Peyer's patch (tissue), 4 donors: ENCODE measurements at regions not wholly inside any gene's neighbourhood (a gene's known extent, or its start where the extent isn't known, plus 50 kb on each side); places are given as distances from the start of the nearest gene placed in this dataset.

Experiments used
- POLR2A ChIP-seq, 2 donors: fragments of 450-650 bp; IDR thresholded peaks; one replicate each; pipeline ENCODE4 v1.5.1; 2017; ENCODE audit warnings: antibody characterized with exemption in 2 of 2, mild to moderate bottlenecking in 2 of 2, moderate library complexity in 2 of 2
- TF ChIP-seq, protein P1 (sequence below), 6 experiments: fragments of 450-650 bp in 4 of 6; fragments of 200-600 bp in 2 of 6; sonication (generic) in 1 of 6; IDR thresholded peaks; one replicate each; pipeline ENCODE4 v1.5.1; 2017 to 2019; ENCODE audit warnings: antibody characterized with exemption in 6 of 6, mild to moderate bottlenecking in 3 of 6, moderate library complexity in 1 of 6

GRCh38 chr14:29419736-29420135 lies 507.9 kb downstream of the PRKD1 start:
- TF ChIP-seq, protein P1, sequence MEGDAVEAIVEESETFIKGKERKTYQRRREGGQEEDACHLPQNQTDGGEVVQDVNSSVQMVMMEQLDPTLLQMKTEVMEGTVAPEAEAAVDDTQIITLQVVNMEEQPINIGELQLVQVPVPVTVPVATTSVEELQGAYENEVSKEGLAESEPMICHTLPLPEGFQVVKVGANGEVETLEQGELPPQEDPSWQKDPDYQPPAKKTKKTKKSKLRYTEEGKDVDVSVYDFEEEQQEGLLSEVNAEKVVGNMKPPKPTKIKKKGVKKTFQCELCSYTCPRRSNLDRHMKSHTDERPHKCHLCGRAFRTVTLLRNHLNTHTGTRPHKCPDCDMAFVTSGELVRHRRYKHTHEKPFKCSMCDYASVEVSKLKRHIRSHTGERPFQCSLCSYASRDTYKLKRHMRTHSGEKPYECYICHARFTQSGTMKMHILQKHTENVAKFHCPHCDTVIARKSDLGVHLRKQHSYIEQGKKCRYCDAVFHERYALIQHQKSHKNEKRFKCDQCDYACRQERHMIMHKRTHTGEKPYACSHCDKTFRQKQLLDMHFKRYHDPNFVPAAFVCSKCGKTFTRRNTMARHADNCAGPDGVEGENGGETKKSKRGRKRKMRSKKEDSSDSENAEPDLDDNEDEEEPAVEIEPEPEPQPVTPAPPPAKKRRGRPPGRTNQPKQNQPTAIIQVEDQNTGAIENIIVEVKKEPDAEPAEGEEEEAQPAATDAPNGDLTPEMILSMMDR (IDR thresholded peaks at IDR 0.05): no peak
- no peak for TF ChIP-seq POLR2A (IDR thresholded peaks at IDR 0.05)
